ENCODE measurements at regions not wholly inside any gene's neighbourhood (a gene's known extent, or its start where the extent isn't known, plus 50 kb on each side); places are given as distances from the start of the nearest gene placed in this dataset.

DNA sequence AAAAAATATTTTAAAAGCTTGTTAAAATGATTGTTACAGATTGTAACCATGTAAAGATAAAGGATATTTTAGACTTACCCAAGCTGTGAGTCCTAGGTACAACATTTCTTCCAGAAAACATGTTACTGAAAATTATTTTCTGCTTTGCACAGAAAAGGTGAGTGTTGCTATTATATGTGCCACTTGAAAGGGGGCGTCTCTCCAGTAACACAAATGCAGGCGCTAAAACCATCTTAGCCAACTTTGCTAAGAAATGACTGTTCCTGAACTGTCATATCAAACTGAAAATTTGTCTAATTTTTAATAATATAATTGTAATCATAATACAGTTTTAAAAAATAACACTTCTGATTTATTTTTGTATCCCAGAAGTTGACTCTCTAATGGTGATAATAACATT, 75.6 kb upstream of the KRAS start:
- no peaks in the 10 kb centered on the region for H3K36me3 ChIP-seq (ENCODE audit: insufficient read depth, low read length)
- no peak overlapping the region for H3K4me3 ChIP-seq (ENCODE audit: insufficient read depth, low read length)
- H2AFZ ChIP-seq (ENCODE audit: low read length), result no peak overlapping the region
- no peak overlapping the region for H3K4me2 ChIP-seq (ENCODE audit: insufficient read depth, low read length)
- no peaks in the 10 kb centered on the region for H3K9me3 ChIP-seq (ENCODE audit: low read depth, low read length)
- no peaks in the 10 kb centered on the region for H3K79me2 ChIP-seq (ENCODE audit: insufficient read depth, low read length)
- no peak overlapping the region for H3K27ac ChIP-seq (ENCODE audit: low read depth, low read length)
- TF ChIP-seq, protein P1, sequence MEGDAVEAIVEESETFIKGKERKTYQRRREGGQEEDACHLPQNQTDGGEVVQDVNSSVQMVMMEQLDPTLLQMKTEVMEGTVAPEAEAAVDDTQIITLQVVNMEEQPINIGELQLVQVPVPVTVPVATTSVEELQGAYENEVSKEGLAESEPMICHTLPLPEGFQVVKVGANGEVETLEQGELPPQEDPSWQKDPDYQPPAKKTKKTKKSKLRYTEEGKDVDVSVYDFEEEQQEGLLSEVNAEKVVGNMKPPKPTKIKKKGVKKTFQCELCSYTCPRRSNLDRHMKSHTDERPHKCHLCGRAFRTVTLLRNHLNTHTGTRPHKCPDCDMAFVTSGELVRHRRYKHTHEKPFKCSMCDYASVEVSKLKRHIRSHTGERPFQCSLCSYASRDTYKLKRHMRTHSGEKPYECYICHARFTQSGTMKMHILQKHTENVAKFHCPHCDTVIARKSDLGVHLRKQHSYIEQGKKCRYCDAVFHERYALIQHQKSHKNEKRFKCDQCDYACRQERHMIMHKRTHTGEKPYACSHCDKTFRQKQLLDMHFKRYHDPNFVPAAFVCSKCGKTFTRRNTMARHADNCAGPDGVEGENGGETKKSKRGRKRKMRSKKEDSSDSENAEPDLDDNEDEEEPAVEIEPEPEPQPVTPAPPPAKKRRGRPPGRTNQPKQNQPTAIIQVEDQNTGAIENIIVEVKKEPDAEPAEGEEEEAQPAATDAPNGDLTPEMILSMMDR (IDR thresholded peaks at IDR 0.05; ENCODE audit: extremely low read depth, low read depth, low read length), result no peak
- no peak for DNase-seq (ENCODE audit: insufficient read length, low spot score, missing footprints)
- H4K20me1 ChIP-seq (ENCODE audit: insufficient read depth, low read length), result no peaks in the 10 kb centered on the region
- peaks cover 5% of the 10 kb centered on the region for H3K27me3 ChIP-seq (ENCODE audit: insufficient read depth, low read length)
- H3K4me1 ChIP-seq (ENCODE audit: insufficient read depth, low read length), result peaks cover 16% of the 10 kb centered on the region

DNA sequence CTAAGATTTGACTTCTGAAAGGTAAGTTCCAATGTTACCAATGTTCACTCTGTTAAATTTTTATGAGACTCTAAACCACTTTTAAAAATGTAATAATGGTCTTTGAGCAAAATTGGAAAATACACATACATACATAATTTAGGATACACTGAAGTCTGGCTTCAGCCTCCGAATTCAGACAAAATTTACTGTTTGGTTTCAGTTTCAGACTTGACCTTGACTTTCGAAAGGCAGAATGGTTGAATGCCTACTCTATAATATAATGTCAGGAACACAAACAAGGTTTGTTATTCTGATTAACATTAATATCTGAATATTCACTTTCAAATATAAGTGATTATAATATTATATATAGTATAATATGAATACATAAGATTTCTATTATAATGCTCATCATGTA, 74.1 kb upstream of the KRAS start:
- TF ChIP-seq, protein P1 (IDR thresholded peaks at IDR 0.05; ENCODE audit: extremely low read depth, low read depth, low read length), result no peak
- H2AFZ ChIP-seq (ENCODE audit: low read length), result no peak overlapping the region
- peaks cover 16% of the 10 kb centered on the region for H3K4me1 ChIP-seq (ENCODE audit: insufficient read depth, low read length)
- no peaks in the 10 kb centered on the region for H3K79me2 ChIP-seq (ENCODE audit: insufficient read depth, low read length)
- no peak for DNase-seq (ENCODE audit: insufficient read length, low spot score, missing footprints)
- H4K20me1 ChIP-seq (ENCODE audit: insufficient read depth, low read length), result no peaks in the 10 kb centered on the region
- peaks cover 5% of the 10 kb centered on the region for H3K27me3 ChIP-seq (ENCODE audit: insufficient read depth, low read length)
- H3K9me3 ChIP-seq (ENCODE audit: low read depth, low read length), result no peaks in the 10 kb centered on the region
- no peak overlapping the region for H3K4me3 ChIP-seq (ENCODE audit: insufficient read depth, low read length)
- no peaks in the 10 kb centered on the region for H3K36me3 ChIP-seq (ENCODE audit: insufficient read depth, low read length)
- no peak overlapping the region for H3K27ac ChIP-seq (ENCODE audit: low read depth, low read length)
- H3K4me2 ChIP-seq (ENCODE audit: insufficient read depth, low read length), result no peak overlapping the region

DNA sequence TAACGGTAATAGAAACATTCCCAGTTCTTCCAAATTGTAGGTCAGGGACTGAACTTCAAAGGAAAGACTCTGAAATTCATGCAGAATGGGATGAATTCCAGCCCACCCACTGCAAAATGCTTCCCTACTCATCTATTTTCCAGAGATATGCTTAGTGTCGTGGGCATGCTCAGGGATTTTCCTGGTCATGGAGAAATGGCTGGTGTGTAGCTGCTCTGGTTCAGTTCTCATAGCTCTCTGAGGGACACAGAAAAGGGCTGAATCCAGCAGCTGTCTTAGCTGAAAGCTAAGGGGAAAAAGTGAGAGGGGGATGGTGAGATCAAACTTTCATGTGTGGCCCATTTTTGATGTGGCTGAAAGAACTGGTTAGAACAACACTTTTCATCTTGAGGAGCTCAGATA, 72.9 kb upstream of the KRAS start:
- TF ChIP-seq, protein P1 (IDR thresholded peaks at IDR 0.05; ENCODE audit: extremely low read depth, low read depth, low read length), result no peak
- H2AFZ ChIP-seq (ENCODE audit: low read length), result no peak overlapping the region

DNA sequence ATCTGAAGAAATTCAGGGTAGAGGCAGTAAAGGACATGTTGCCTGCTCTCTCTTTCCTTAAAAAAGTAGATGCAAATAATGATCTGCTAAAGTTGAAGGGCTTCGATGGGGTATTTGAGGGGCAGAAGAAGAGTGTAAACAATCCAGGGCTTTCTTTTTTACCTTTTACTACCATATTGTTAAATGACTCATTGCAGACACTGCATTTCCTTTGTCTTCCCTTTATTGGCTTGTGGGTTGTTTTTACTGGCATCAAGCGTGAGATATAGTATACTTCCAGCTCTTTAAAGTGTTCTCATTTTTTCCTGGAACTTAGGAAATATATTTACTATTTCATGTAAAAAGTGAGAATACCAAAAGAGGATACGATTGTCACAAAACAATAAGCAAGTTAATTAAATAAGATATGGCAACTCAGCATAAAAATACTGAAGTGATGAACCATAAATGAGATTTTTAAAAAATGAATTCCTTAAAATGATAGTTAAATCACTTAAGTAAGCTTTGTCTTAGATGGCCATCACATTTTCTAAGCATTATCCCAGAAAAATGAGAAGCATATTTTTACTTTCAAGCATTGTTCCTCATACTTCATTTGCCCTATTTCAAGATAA, 72.3 kb upstream of the KRAS start:
- peaks cover 16% of the 10 kb centered on the region for H3K4me1 ChIP-seq (ENCODE audit: insufficient read depth, low read length)
- peak overlapping the region; percentile 16 for H3K27ac ChIP-seq (ENCODE audit: low read depth, low read length)
- H4K20me1 ChIP-seq (ENCODE audit: insufficient read depth, low read length), result no peaks in the 10 kb centered on the region
- peaks cover 3% of the 10 kb centered on the region for H3K27me3 ChIP-seq (ENCODE audit: insufficient read depth, low read length)
- H3K4me3 ChIP-seq (ENCODE audit: insufficient read depth, low read length), result peak overlapping the region; percentile 15
- H2AFZ ChIP-seq (ENCODE audit: low read length), result no peak overlapping the region
- no peak for DNase-seq (ENCODE audit: insufficient read length, low spot score, missing footprints)
- no peaks in the 10 kb centered on the region for H3K9me3 ChIP-seq (ENCODE audit: low read depth, low read length)
- H3K36me3 ChIP-seq (ENCODE audit: insufficient read depth, low read length), result no peaks in the 10 kb centered on the region
- no peaks in the 10 kb centered on the region for H3K79me2 ChIP-seq (ENCODE audit: insufficient read depth, low read length)
- TF ChIP-seq, protein P1 (IDR thresholded peaks at IDR 0.05; ENCODE audit: extremely low read depth, low read depth, low read length), result no peak
- H3K4me2 ChIP-seq (ENCODE audit: insufficient read depth, low read length), result peak overlapping the region; percentile 6

More for the DNA sequence above, 72.9 kb upstream of the KRAS start:
- no peak for DNase-seq (ENCODE audit: insufficient read length, low spot score, missing footprints)
- Histone ChIP-seq H4K20me1 (ENCODE audit: insufficient read depth, low read length) (no peaks in the 10 kb centered on the region), H3K36me3 (ENCODE audit: insufficient read depth, low read length) (no peaks in the 10 kb centered on the region), H3K4me1 (ENCODE audit: insufficient read depth, low read length) (peaks cover 16% of the 10 kb centered on the region), H3K4me2 (ENCODE audit: insufficient read depth, low read length) (no peak overlapping the region), H3K27ac (ENCODE audit: low read depth, low read length) (no peak overlapping the region), H3K9me3 (ENCODE audit: low read depth, low read length) (no peaks in the 10 kb centered on the region), H3K79me2 (ENCODE audit: insufficient read depth, low read length) (no peaks in the 10 kb centered on the region), H3K4me3 (ENCODE audit: insufficient read depth, low read length) (no peak overlapping the region), H3K27me3 (ENCODE audit: insufficient read depth, low read length) (peaks cover 3% of the 10 kb centered on the region)
